Lung (tissue), 11 donors: ENCODE measurements at regions not wholly inside any gene's neighbourhood (a gene's known extent, or its start where the extent isn't known, plus 50 kb on each side); places are given as distances from the start of the nearest gene placed in this dataset.
A peak's percentile ranks its signal among the peaks of the same experiment; 100 is the strongest.

Experiments
- ATAC-seq: fragments of 200-7000 bp; cut with Tn5 transposase; one replicate; pipeline ENCODE4 v1.9.1; 2020; ENCODE audit warnings: moderate number of reproducible peaks; ENCODE audit not compliant: insufficient read depth, low FRiP score
- DNase-seq, 3 donors: peaks; one replicate each; pipeline ENCODE4 v3.0.0-alpha.2; 2013 to 2017
- H3K27ac ChIP-seq, 2 donors: one replicate each; pipeline ENCODE4 v1.5.1; 2013; ENCODE audit warnings: mild to moderate bottlenecking in 2 of 2, moderate library complexity in 2 of 2, control low read depth in 1 of 2, inconsistent platforms in 1 of 2, low read depth in 1 of 2, low read length in 1 of 2
- H3K27me3 ChIP-seq, 3 donors: one replicate each; pipeline ENCODE4 v1.5.1; 2013; ENCODE audit warnings: low read length in 2 of 3; ENCODE audit not compliant: control insufficient read depth in 3 of 3, insufficient read depth in 3 of 3
- H3K36me3 ChIP-seq, 4 donors: one replicate each; pipeline ENCODE4 v1.5.1; 2013; ENCODE audit warnings: low read length in 4 of 4, mild to moderate bottlenecking in 1 of 4, moderate library complexity in 1 of 4; ENCODE audit not compliant: control insufficient read depth in 4 of 4, insufficient read depth in 4 of 4
- H3K4me1 ChIP-seq, 5 donors: one replicate each; pipeline ENCODE4 v1.5.1; 2013; ENCODE audit warnings: low read length in 5 of 5, mild to moderate bottlenecking in 2 of 5, moderate library complexity in 1 of 5; ENCODE audit not compliant: control insufficient read depth in 5 of 5, insufficient read depth in 5 of 5
- H3K4me3 ChIP-seq: one replicate; pipeline ENCODE4 v1.5.1; 2013; ENCODE audit warnings: mild to moderate bottlenecking, control low read depth, moderate library complexity
- H3K9ac ChIP-seq, 2 donors: one replicate each; pipeline ENCODE4 v1.5.1; 2013; ENCODE audit warnings: low read length in 2 of 2, control low read depth in 1 of 2; ENCODE audit not compliant: insufficient read depth in 1 of 2
- H3K9me3 ChIP-seq, 4 donors: one replicate each; pipeline ENCODE4 v1.5.1; 2013; ENCODE audit warnings: low read length in 3 of 4, mild to moderate bottlenecking in 1 of 4, moderate library complexity in 1 of 4; ENCODE audit not compliant: control insufficient read depth in 4 of 4, insufficient read depth in 3 of 4
- WGBS, 2 donors: extraction: QIAGEN DNeasy Blood & Tissue Kit; methylation state at CpG; one replicate each; pipeline ENCODE4 v1.1.7; 2013; 5-methylcytosine and 5-hydroxymethylcytosine counted together
- TF ChIP-seq, protein P1 (sequence below): IDR thresholded peaks from 2 replicates; pipeline ENCODE4 v1.5.1; 2012; ENCODE audit warnings: mild to moderate bottlenecking; ENCODE audit errors: control extremely low read depth, extremely low read depth
- donor health status: control.
- donor health status: control.
- donor health status: Bipolar disorder and iron deficiency.
- donor health status: healthy.
- donor health status: DM: yes; HTN: yes; CAD: no.

DNA sequence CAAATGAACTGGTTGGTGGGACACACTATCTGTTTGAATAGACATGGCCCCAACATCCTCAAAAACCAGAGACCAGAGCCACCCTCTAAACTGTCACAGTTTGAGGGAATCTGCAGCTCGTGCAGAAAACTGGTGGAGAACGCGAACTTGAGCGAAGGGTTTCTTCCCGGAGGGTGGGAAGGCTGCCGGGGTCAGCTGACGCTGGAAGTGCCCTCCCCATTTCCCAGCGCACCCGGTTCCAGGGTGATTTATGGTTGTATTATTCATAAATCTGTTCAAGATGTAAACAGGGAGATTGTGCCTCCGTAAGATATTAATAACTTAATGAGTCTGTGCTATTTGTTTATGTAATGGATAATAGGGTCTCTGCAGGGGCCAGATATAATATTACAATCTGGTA is 1396.7 kb downstream of the BRD1 start:
- Histone ChIP-seq H3K9me3 (no peaks in the 10 kb centered on the region), H3K4me3 (no peak overlapping the region), H3K27me3 (peaks cover 0 to 6% (median 0%) of the 10 kb centered on the region in 3 donors), H3K4me1 (peaks cover 0 to 8% (median 4%) of the 10 kb centered on the region in 5 donors), H3K36me3 (no peaks in the 10 kb centered on the region), H3K27ac (no peak overlapping the region), H3K9ac (no peak overlapping the region)
- ATAC-seq (no peak), DNase-seq (peak in 2 of 3 donors; percentile 12 to 39)
- 52 to 54% methylated on average over 10 of the region's 10 CpGs for WGBS, 2 donors
- TF ChIP-seq, protein P1, sequence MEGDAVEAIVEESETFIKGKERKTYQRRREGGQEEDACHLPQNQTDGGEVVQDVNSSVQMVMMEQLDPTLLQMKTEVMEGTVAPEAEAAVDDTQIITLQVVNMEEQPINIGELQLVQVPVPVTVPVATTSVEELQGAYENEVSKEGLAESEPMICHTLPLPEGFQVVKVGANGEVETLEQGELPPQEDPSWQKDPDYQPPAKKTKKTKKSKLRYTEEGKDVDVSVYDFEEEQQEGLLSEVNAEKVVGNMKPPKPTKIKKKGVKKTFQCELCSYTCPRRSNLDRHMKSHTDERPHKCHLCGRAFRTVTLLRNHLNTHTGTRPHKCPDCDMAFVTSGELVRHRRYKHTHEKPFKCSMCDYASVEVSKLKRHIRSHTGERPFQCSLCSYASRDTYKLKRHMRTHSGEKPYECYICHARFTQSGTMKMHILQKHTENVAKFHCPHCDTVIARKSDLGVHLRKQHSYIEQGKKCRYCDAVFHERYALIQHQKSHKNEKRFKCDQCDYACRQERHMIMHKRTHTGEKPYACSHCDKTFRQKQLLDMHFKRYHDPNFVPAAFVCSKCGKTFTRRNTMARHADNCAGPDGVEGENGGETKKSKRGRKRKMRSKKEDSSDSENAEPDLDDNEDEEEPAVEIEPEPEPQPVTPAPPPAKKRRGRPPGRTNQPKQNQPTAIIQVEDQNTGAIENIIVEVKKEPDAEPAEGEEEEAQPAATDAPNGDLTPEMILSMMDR: no peak

DNA sequence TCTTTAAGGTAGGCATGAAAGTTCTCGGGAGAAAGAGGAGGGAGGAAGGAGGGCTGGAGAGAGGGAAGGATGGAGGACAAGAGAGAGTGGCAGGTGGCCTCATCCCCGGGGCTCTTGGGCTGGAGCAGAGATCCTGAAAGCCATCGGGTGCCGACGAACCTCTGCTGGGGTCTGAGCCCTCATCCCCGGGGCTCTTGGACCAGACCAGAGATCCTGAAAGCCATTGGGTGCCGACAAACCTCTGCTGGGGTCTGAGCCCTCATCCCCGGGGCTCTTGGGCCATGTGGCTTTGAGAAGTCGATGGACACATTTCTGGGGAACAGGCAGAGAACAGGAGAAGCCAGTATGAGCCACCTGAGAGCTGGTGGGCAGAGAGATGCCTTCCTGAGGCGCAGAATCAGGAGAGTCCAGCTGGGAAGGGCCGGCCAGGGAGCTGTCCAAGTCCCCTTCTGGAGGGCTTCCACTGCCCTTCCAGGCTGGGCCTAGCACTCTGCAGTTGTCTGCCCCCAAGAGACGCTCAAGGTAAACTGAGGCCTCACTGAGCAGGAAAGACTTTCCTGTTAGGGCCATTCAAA is 1398.1 kb downstream of the BRD1 start:
- WGBS, 2 donors: 85 to 88% methylated on average over 12 of the region's 12 CpGs
- DNase-seq (no peak), ATAC-seq (no peak)
- Histone ChIP-seq H3K9ac (no peak overlapping the region), H3K9me3 (no peaks in the 10 kb centered on the region), H3K36me3 (no peaks in the 10 kb centered on the region), H3K27me3 (no peaks in the 10 kb centered on the region), H3K4me3 (no peak overlapping the region), H3K27ac (no peak overlapping the region), H3K4me1 (peaks cover 0 to 8% (median 4%) of the 10 kb centered on the region in 5 donors)
- TF ChIP-seq, protein P1: no peak

GRCh38 chr22:48428631-48429371 is 1398.9 kb downstream of the BRD1 start:
- H3K4me3 ChIP-seq: no peak overlapping the region
- no peaks in the 10 kb centered on the region for H3K27me3 ChIP-seq
- WGBS, 2 donors: 79 to 81% methylated on average over 18 of the region's 18 CpGs
- H3K27ac ChIP-seq: no peak overlapping the region
- DNase-seq (no peak), ATAC-seq (no peak)
- no peaks in the 10 kb centered on the region for H3K36me3 ChIP-seq
- H3K9ac ChIP-seq: no peak overlapping the region
- TF ChIP-seq, protein P1: no peak
- H3K4me1 ChIP-seq: peaks cover 0 to 8% (median 4%) of the 10 kb centered on the region in 5 donors
- no peaks in the 10 kb centered on the region for H3K9me3 ChIP-seq
